GM19043 (cell line): ENCODE measurements at regions not wholly inside any gene's neighbourhood (a gene's known extent, or its start where the extent isn't known, plus 50 kb on each side); places are given as distances from the start of the nearest gene placed in this dataset.
"Not testable (repeated sequence)": the region's sequence is repeated elsewhere in the genome, so short reads cannot be mapped to it uniquely, and the experiment has no call there.

Experiments used
- ATAC-seq: cut with Tn5 transposase; IDR thresholded peaks from one replicate; pipeline ENCODE4 v1.9.1; 2021; ENCODE audit warnings: low read depth; ENCODE audit not compliant: unreplicated experiment

- no peak for ATAC-seq
These were observed 241.4 kb upstream of the IL12B start for GRCh38 chr5:159571501-159572244.

GRCh38 chr5:159576902-159577301 is 246.6 kb upstream of the IL12B start:
- ATAC-seq = no peak

GRCh38 chr5:159581502-159582249 is 251.4 kb upstream of the IL12B start:
- no peak for ATAC-seq

- ATAC-seq = no peak
These were observed 252.7 kb upstream of the IL12B start for GRCh38 chr5:159582756-159583541.

GRCh38 chr5:159586921-159587320 is 256.6 kb upstream of the IL12B start:
- ATAC-seq = no peak

GRCh38 chr5:159588941-159589340 is 258.7 kb upstream of the IL12B start:
- no peak for ATAC-seq

- ATAC-seq = no peak
These were observed 263.3 kb upstream of the IL12B start for GRCh38 chr5:159593518-159594073.

- not testable (repeated sequence) for ATAC-seq
These were observed 265.3 kb upstream of the IL12B start for GRCh38 chr5:159595561-159595960.

- no peak for ATAC-seq
These were observed 270.9 kb upstream of the IL12B start for GRCh38 chr5:159601216-159601615.

- no peak for ATAC-seq
These were observed 272.1 kb upstream of the IL12B start for GRCh38 chr5:159602434-159602833.

GRCh38 chr5:159605585-159605984 is 275.3 kb upstream of the IL12B start:
- no peak for ATAC-seq

- ATAC-seq = no peak
These were observed 279.1 kb upstream of the IL12B start for GRCh38 chr5:159609359-159609758.

GRCh38 chr5:159610966-159611579 is 280.8 kb upstream of the IL12B start:
- no peak for ATAC-seq

GRCh38 chr5:159616952-159617351 is 286.7 kb upstream of the IL12B start:
- no peak for ATAC-seq

- no peak for ATAC-seq
These were observed 289.5 kb upstream of the IL12B start for GRCh38 chr5:159619826-159620225.

- no peak for ATAC-seq
These were observed 290.7 kb upstream of the IL12B start for GRCh38 chr5:159620853-159621540.

- no peak for ATAC-seq
These were observed 287.6 kb upstream of the ADRA1B start for GRCh38 chr5:159628703-159629102.

- ATAC-seq = no peak
These were observed 287.1 kb upstream of the ADRA1B start for GRCh38 chr5:159629158-159629557.

- no peak for ATAC-seq
These were observed 285.7 kb upstream of the ADRA1B start for GRCh38 chr5:159630545-159630944.

GRCh38 chr5:159631001-159631400 is 285.3 kb upstream of the ADRA1B start:
- no peak for ATAC-seq
